Endothelial cell (in vitro differentiated cells): ENCODE measurements at regions not wholly inside any gene's neighbourhood (a gene's known extent, or its start where the extent isn't known, plus 50 kb on each side); places are given as distances from the start of the nearest gene placed in this dataset.

Experiments used
- DNase-seq: peaks from one replicate; pipeline ENCODE4 v3.0.0; 2021; ENCODE audit warnings: low spot score
- H3K27ac Mint-ChIP-seq: one replicate; pipeline ENCODE4 v1.8.0; 2021; ENCODE audit warnings: mixed read lengths, inconsistent platforms; ENCODE audit not compliant: unreplicated experiment
- H3K27me3 Mint-ChIP-seq: one replicate; pipeline ENCODE4 v1.8.0; 2021; ENCODE audit warnings: mild to moderate bottlenecking, moderate library complexity, mixed read lengths, inconsistent platforms; ENCODE audit not compliant: unreplicated experiment
- H3K36me3 Mint-ChIP-seq: one replicate; pipeline ENCODE4 v1.8.0; 2021; ENCODE audit warnings: mild to moderate bottlenecking, low read depth, mixed read lengths, inconsistent platforms; ENCODE audit not compliant: unreplicated experiment
- H3K4me1 Mint-ChIP-seq: one replicate; pipeline ENCODE4 v1.8.0; 2021; ENCODE audit warnings: mild to moderate bottlenecking, mixed read lengths, inconsistent platforms; ENCODE audit not compliant: unreplicated experiment
- H3K4me3 Mint-ChIP-seq: one replicate; pipeline ENCODE4 v1.8.0; 2021; ENCODE audit warnings: mild to moderate bottlenecking, mixed read lengths, inconsistent platforms; ENCODE audit not compliant: unreplicated experiment
- H3K9me3 Mint-ChIP-seq: one replicate; pipeline ENCODE4 v1.8.0; 2021; ENCODE audit warnings: mixed read lengths, inconsistent platforms; ENCODE audit not compliant: unreplicated experiment
- CTCF ChIP-seq: fragments of 200-600 bp; sonication (generic); IDR thresholded peaks from one replicate; pipeline ENCODE4 v1.5.0; 2021; ENCODE audit warnings: antibody characterized with exemption; ENCODE audit not compliant: unreplicated experiment

- Mint-ChIP-seq H3K9me3 (no peaks in the 10 kb centered on the region), H3K4me1 (no peaks in the 10 kb centered on the region), H3K27me3 (no peaks in the 10 kb centered on the region), H3K4me3 (no peak overlapping the region), H3K36me3 (no peaks in the 10 kb centered on the region), H3K27ac (no peak overlapping the region)
- no peak for TF ChIP-seq CTCF
- no peak for DNase-seq
Measured at GRCh38 chr11:134995741-134996140, 583.7 kb upstream of the B3GAT1 start.

- no peaks in the 10 kb centered on the region for H3K4me1 Mint-ChIP-seq
- H3K4me3 Mint-ChIP-seq = no peak overlapping the region
- no peak for TF ChIP-seq CTCF
- no peak overlapping the region for H3K27ac Mint-ChIP-seq
- no peaks in the 10 kb centered on the region for H3K36me3 Mint-ChIP-seq
- H3K27me3 Mint-ChIP-seq = no peaks in the 10 kb centered on the region
- no peak for DNase-seq
- no peaks in the 10 kb centered on the region for H3K9me3 Mint-ChIP-seq
Measured at GRCh38 chr11:134994431-134994830, 582.4 kb upstream of the B3GAT1 start.

GRCh38 chr11:134993691-134994243 is 581.7 kb upstream of the B3GAT1 start:
- Mint-ChIP-seq H3K4me3 (no peak overlapping the region), H3K4me1 (no peaks in the 10 kb centered on the region), H3K36me3 (no peaks in the 10 kb centered on the region), H3K27ac (no peak overlapping the region), H3K27me3 (no peaks in the 10 kb centered on the region), H3K9me3 (no peaks in the 10 kb centered on the region)
- no peak for DNase-seq
- TF ChIP-seq CTCF = no peak

GRCh38 chr11:134992981-134993380 is 580.9 kb upstream of the B3GAT1 start:
- TF ChIP-seq CTCF = no peak
- Mint-ChIP-seq H3K4me3 (no peak overlapping the region), H3K27ac (no peak overlapping the region), H3K36me3 (no peaks in the 10 kb centered on the region), H3K27me3 (no peaks in the 10 kb centered on the region), H3K9me3 (no peaks in the 10 kb centered on the region), H3K4me1 (no peaks in the 10 kb centered on the region)
- DNase-seq = no peak

- H3K36me3 Mint-ChIP-seq = no peaks in the 10 kb centered on the region
- DNase-seq = no peak
- no peak for TF ChIP-seq CTCF
- no peaks in the 10 kb centered on the region for H3K9me3 Mint-ChIP-seq
- H3K27me3 Mint-ChIP-seq = no peaks in the 10 kb centered on the region
- H3K4me1 Mint-ChIP-seq = peaks cover 6% of the 10 kb centered on the region
- no peak overlapping the region for H3K4me3 Mint-ChIP-seq
- no peak overlapping the region for H3K27ac Mint-ChIP-seq
Measured at GRCh38 chr11:134988495-134988894, 576.5 kb upstream of the B3GAT1 start.
